ENCODE measurements at regions not wholly inside any gene's neighbourhood (a gene's known extent, or its start where the extent isn't known, plus 50 kb on each side); places are given as distances from the start of the nearest gene placed in this dataset.

- FAIRE-seq, result no peak
Observed at GRCh38 chr6:65900928-65901327, 193.9 kb upstream of the EYS start.

- no peak for FAIRE-seq
Observed at GRCh38 chr6:65896140-65896539, 189.1 kb upstream of the EYS start.

GRCh38 chr6:65876668-65877067, 169.6 kb upstream of the EYS start:
- FAIRE-seq, result no peak

- FAIRE-seq, result no peak
Observed at GRCh38 chr6:65852369-65852852, 145.4 kb upstream of the EYS start.

- FAIRE-seq, result no peak
Observed at GRCh38 chr6:65830151-65830550, 123.1 kb upstream of the EYS start.

- FAIRE-seq, result no peak
Observed at GRCh38 chr6:65819152-65819551, 112.1 kb upstream of the EYS start.

GRCh38 chr6:65818576-65818975, 111.5 kb upstream of the EYS start:
- no peak for FAIRE-seq

GRCh38 chr6:65816991-65817390, 110.0 kb upstream of the EYS start:
- FAIRE-seq, result no peak

GRCh38 chr6:65814071-65814470, 107.0 kb upstream of the EYS start:
- no peak for FAIRE-seq

- FAIRE-seq, result no peak
Observed at GRCh38 chr6:65803186-65803585, 96.2 kb upstream of the EYS start.

- FAIRE-seq, result no peak
Observed at GRCh38 chr6:65799389-65799788, 92.4 kb upstream of the EYS start.

- FAIRE-seq, result no peak
Observed at GRCh38 chr6:65798280-65799014, 91.4 kb upstream of the EYS start.

GRCh38 chr6:65790666-65791065, 83.6 kb upstream of the EYS start:
- FAIRE-seq, result no peak

GRCh38 chr6:65787787-65788186, 80.8 kb upstream of the EYS start:
- no peak for FAIRE-seq

- no peak for FAIRE-seq
Observed at GRCh38 chr6:65786815-65787214, 79.8 kb upstream of the EYS start.

- FAIRE-seq, result no peak
Observed at GRCh38 chr6:65780691-65781090, 73.7 kb upstream of the EYS start.

- no peak for FAIRE-seq
Observed at GRCh38 chr6:65776332-65776731, 69.3 kb upstream of the EYS start.

- no peak for FAIRE-seq
Observed at GRCh38 chr6:65771946-65772345, 64.9 kb upstream of the EYS start.

GRCh38 chr6:65761890-65762289, 54.9 kb upstream of the EYS start:
- no peak for FAIRE-seq

GRCh38 chr6:65760285-65760684, 53.3 kb upstream of the EYS start:
- no peak for FAIRE-seq
